Suprapubic skin (tissue), 4 donors: ENCODE measurements at regions not wholly inside any gene's neighbourhood (a gene's known extent, or its start where the extent isn't known, plus 50 kb on each side); places are given as distances from the start of the nearest gene placed in this dataset.
"Not testable (repeated sequence)": the region's sequence is repeated elsewhere in the genome, so short reads cannot be mapped to it uniquely, and the experiment has no call there.

Experiments used
- POLR2A ChIP-seq, 2 donors: fragments of 450-650 bp; IDR thresholded peaks; one replicate each; pipeline ENCODE4 v1.6.1; 2017; ENCODE audit warnings: antibody characterized with exemption in 2 of 2, mild to moderate bottlenecking in 2 of 2, moderate library complexity in 2 of 2
- POLR2AphosphoS5 ChIP-seq, 3 donors: sonication (generic); formaldehyde crosslinking; IDR thresholded peaks; one replicate each; pipeline ENCODE4 v1.6.1; 2017; ENCODE audit warnings: antibody characterized with exemption in 3 of 3
- TF ChIP-seq, protein P1 (sequence below), 2 donors: fragments of 200-600 bp in 1 of 2; fragments of 450-650 bp in 1 of 2; sonication (generic) in 1 of 2; IDR thresholded peaks; one replicate each; pipeline ENCODE4 v1.5.1; 2016 to 2019; ENCODE audit warnings: antibody characterized with exemption in 2 of 2, mild to moderate bottlenecking in 1 of 2, moderate library complexity in 1 of 2

GRCh38 chr1:5118771-5119170 lies 464.4 kb downstream of the AJAP1 start:
- TF ChIP-seq, protein P1, sequence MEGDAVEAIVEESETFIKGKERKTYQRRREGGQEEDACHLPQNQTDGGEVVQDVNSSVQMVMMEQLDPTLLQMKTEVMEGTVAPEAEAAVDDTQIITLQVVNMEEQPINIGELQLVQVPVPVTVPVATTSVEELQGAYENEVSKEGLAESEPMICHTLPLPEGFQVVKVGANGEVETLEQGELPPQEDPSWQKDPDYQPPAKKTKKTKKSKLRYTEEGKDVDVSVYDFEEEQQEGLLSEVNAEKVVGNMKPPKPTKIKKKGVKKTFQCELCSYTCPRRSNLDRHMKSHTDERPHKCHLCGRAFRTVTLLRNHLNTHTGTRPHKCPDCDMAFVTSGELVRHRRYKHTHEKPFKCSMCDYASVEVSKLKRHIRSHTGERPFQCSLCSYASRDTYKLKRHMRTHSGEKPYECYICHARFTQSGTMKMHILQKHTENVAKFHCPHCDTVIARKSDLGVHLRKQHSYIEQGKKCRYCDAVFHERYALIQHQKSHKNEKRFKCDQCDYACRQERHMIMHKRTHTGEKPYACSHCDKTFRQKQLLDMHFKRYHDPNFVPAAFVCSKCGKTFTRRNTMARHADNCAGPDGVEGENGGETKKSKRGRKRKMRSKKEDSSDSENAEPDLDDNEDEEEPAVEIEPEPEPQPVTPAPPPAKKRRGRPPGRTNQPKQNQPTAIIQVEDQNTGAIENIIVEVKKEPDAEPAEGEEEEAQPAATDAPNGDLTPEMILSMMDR (IDR thresholded peaks at IDR 0.05) = not testable (repeated sequence)
- not testable (repeated sequence) for TF ChIP-seq POLR2A, POLR2AphosphoS5 (IDR thresholded peaks at IDR 0.05)
